Stomach (tissue), 8 donors: ENCODE measurements at regions not wholly inside any gene's neighbourhood (a gene's known extent, or its start where the extent isn't known, plus 50 kb on each side); places are given as distances from the start of the nearest gene placed in this dataset.

Experiments used
- DNase-seq, 2 donors: peaks; one replicate each; pipeline versions ENCODE4 v3.0.0 to v3.0.0-alpha.2; 2013 to 2019
- H3K27ac ChIP-seq, 5 donors: fragments of 200-600 bp in 4 of 5; sonication (generic) in 4 of 5; one replicate each; pipeline ENCODE4 v1.5.1; 2013 to 2019; ENCODE audit warnings: mild to moderate bottlenecking in 1 of 5, moderate library complexity in 1 of 5
- H3K27me3 ChIP-seq, 3 donors: fragments of 200-600 bp; sonication (generic); one replicate each; pipeline ENCODE4 v1.5.1; 2017 to 2019; ENCODE audit warnings: mixed run types in 1 of 3
- H3K36me3 ChIP-seq, 4 donors: fragments of 200-600 bp; sonication (generic); 1 replicate in 3 of 4; 2 replicates in 1 of 4; pipeline ENCODE4 v1.5.1; 2016 to 2019
- H3K4me1 ChIP-seq, 4 donors: fragments of 200-600 bp; sonication (generic); one replicate each; pipeline ENCODE4 v1.5.1; 2016 to 2019
- H3K4me3 ChIP-seq, 4 donors: fragments of 200-600 bp; sonication (generic) in 3 of 4; one replicate each; pipeline ENCODE4 v1.5.1; 2016 to 2019; ENCODE audit warnings: mild to moderate bottlenecking in 1 of 4
- H3K9me3 ChIP-seq, 4 donors: fragments of 200-600 bp; sonication (generic); one replicate each; pipeline ENCODE4 v1.5.1; 2016 to 2019
- EP300 ChIP-seq: sonication (generic); formaldehyde crosslinking; IDR thresholded peaks from one replicate; pipeline ENCODE4 v1.6.1; 2017; ENCODE audit warnings: antibody characterized with exemption
- POLR2A ChIP-seq, 4 donors: fragments of 450-650 bp; IDR thresholded peaks; one replicate each; pipeline ENCODE4 v1.6.1; 2016; ENCODE audit warnings: antibody characterized with exemption in 4 of 4, control low read depth in 2 of 4, mild to moderate bottlenecking in 1 of 4, moderate library complexity in 1 of 4
- POLR2AphosphoS5 ChIP-seq, 3 donors: sonication (generic); formaldehyde crosslinking; IDR thresholded peaks; one replicate each; pipeline ENCODE4 v1.6.1; 2016; ENCODE audit warnings: antibody characterized with exemption in 3 of 3
- WGBS, 5 donors: extraction: QIAGEN DNeasy Blood & Tissue Kit in 3 of 5; methylation state at CpG; one replicate each; pipeline versions ENCODE4 v1.1.5 to v1.1.7; 2013 to 2018; 5-methylcytosine and 5-hydroxymethylcytosine counted together
- intact Hi-C: fragments of 100-400 bp; cut with DNase I; formaldehyde crosslinking; loops from one replicate; pipeline ENCODE4 v1.15.1; 2023; ENCODE audit warnings: low total_unique reads
- TF ChIP-seq, protein P1 (sequence below), 7 experiments: fragments of 450-650 bp in 4 of 7; fragments of 200-600 bp in 3 of 7; sonication (generic) in 3 of 7; IDR thresholded peaks; one replicate each; pipeline ENCODE4 v1.5.1; 2016 to 2019; ENCODE audit warnings: antibody characterized with exemption in 7 of 7, control low read depth in 2 of 7, mild to moderate bottlenecking in 1 of 7
- donor health status: healthy with polysubstance abuse.
- donor health status: Bipolar disorder and iron deficiency.
- donor health status: healthy.

DNA sequence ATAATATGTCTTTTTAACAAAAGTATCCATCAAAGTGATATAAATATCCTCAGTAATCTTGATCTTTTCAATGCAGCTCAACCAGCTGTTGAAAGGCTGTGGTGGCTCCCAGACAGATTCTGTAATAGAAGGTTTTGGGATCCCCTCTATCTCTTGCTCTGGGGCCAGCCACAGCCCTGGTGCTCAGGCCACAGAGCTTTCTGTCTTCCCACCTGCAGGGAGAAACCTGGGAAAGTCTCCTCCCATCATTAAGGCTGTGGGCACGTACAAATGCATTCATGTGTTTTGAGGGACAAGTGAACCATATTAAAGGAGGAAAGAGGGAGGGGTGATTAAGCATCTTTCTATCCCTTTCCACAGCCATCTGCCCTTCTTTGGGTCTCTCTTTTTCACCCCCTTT is 183.1 kb downstream of the PRDM13 start:
- 19 to 53% (median 26%) methylated on average over 1 of the region's 1 CpG for WGBS, 5 donors
- no peak for DNase-seq
- H3K27ac ChIP-seq = no peak overlapping the region
- intact Hi-C loops = no loop called here
- H3K4me3 ChIP-seq = no peak overlapping the region
- TF ChIP-seq POLR2AphosphoS5 (IDR thresholded peaks at IDR 0.05) (no peak), POLR2A (IDR thresholded peaks at IDR 0.05) (no peak), EP300 (no peak)
- TF ChIP-seq, protein P1, sequence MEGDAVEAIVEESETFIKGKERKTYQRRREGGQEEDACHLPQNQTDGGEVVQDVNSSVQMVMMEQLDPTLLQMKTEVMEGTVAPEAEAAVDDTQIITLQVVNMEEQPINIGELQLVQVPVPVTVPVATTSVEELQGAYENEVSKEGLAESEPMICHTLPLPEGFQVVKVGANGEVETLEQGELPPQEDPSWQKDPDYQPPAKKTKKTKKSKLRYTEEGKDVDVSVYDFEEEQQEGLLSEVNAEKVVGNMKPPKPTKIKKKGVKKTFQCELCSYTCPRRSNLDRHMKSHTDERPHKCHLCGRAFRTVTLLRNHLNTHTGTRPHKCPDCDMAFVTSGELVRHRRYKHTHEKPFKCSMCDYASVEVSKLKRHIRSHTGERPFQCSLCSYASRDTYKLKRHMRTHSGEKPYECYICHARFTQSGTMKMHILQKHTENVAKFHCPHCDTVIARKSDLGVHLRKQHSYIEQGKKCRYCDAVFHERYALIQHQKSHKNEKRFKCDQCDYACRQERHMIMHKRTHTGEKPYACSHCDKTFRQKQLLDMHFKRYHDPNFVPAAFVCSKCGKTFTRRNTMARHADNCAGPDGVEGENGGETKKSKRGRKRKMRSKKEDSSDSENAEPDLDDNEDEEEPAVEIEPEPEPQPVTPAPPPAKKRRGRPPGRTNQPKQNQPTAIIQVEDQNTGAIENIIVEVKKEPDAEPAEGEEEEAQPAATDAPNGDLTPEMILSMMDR (IDR thresholded peaks at IDR 0.05) = no peak
- H3K27me3 ChIP-seq = peaks cover 0 to 6% (median 0%) of the 10 kb centered on the region in 3 donors
- no peaks in the 10 kb centered on the region for H3K4me1 ChIP-seq
- H3K36me3 ChIP-seq = no peaks in the 10 kb centered on the region
- no peaks in the 10 kb centered on the region for H3K9me3 ChIP-seq

DNA sequence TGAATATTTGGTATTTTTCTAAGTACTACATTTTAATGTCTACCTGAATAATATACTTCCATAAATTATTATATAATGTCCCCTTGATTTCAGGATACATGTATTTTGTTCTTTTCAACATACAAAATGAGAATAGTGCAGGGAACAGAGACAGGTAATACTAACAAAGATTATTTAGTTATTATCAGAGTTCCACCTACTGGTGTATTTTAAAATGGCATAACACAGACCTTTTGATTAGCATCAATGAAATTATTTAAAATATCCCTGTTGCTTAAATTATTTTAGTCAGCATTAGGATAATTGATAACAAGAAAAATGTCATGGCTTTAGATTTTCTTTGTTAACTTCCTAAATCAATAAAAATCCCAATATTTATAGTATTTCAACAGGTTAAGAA is 184.0 kb downstream of the PRDM13 start:
- Histone ChIP-seq H3K36me3 (no peaks in the 10 kb centered on the region), H3K27me3 (peaks cover 0 to 6% (median 0%) of the 10 kb centered on the region in 3 donors), H3K4me1 (no peaks in the 10 kb centered on the region), H3K4me3 (no peak overlapping the region), H3K27ac (no peak overlapping the region), H3K9me3 (no peaks in the 10 kb centered on the region)
- intact Hi-C loops = no loop called here
- no peak for DNase-seq
- TF ChIP-seq POLR2AphosphoS5 (IDR thresholded peaks at IDR 0.05) = no peak
- no peak for TF ChIP-seq EP300
- TF ChIP-seq POLR2A (IDR thresholded peaks at IDR 0.05) = no peak
- TF ChIP-seq, protein P1 (IDR thresholded peaks at IDR 0.05) = peak in 2 of 7 experiments; percentile 14

DNA sequence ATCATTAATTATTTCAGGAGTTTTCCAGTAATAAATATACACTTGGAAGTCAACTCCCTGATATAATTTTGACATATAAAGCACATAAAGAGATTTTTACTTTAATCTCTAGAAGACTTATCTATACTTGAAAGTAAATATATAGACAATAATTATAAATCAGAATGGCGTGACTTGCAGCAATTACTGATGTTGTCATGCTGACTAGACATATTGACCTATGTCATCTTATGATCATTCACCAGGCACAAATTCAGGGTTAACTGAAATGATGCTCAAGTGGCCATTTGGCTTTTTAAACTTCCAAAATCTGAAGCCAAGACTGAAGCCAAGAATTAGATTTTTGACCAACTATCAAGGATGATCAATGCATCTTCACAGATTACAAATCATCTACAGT is 192.2 kb downstream of the MCHR2 start:
- no peak overlapping the region for H3K27ac ChIP-seq
- WGBS, 5 donors = 19 to 55% (median 43%) methylated on average over 1 of the region's 1 CpG
- no peaks in the 10 kb centered on the region for H3K27me3 ChIP-seq
- intact Hi-C loops = no loop called here
- H3K4me1 ChIP-seq = peaks cover 0 to 10% (median 0%) of the 10 kb centered on the region in 4 donors
- no peaks in the 10 kb centered on the region for H3K36me3 ChIP-seq
- TF ChIP-seq POLR2A (IDR thresholded peaks at IDR 0.05) (no peak), POLR2AphosphoS5 (IDR thresholded peaks at IDR 0.05) (no peak), EP300 (no peak)
- TF ChIP-seq, protein P1 (IDR thresholded peaks at IDR 0.05) = no peak
- H3K9me3 ChIP-seq = no peaks in the 10 kb centered on the region
- no peak for DNase-seq
- H3K4me3 ChIP-seq = no peak overlapping the region

DNA sequence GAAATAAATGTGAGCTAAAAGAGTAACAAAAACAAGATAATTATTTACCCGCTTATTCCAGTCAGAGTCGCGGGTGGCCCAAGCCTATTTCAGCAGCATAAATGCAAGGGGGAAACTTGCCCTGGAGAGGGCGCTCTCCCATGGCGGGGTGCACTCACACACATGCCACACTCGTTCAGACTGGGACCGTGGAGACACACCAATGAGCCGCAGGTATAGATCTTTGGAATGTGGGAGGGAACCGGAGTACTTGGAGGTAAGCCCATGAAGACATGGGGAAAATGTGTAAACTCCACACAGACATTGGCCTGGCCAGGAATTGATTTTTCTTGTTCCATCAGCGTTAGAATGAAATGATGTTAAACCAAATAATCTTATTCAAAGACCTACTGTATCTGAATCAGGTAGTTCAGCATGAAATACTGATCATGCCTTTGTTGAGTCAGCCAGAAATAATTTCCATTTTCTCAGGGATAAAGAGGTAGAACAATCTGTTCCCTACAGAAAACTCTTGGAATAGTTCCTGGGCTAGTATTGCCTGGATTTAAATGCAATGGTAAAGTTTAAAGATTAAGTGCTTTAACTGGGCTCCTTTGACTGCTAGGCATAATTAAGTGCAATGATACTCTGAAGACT is 191.5 kb downstream of the MCHR2 start:
- intact Hi-C loops = no loop called here
- H3K27me3 ChIP-seq = no peaks in the 10 kb centered on the region
- no peaks in the 10 kb centered on the region for H3K9me3 ChIP-seq
- 29 to 38% (median 36%) methylated on average over 10 of the region's 10 CpGs for WGBS, 5 donors
- no peak for TF ChIP-seq POLR2AphosphoS5 (IDR thresholded peaks at IDR 0.05)
- TF ChIP-seq, protein P1 (IDR thresholded peaks at IDR 0.05) = no peak
- no peak for TF ChIP-seq EP300
- TF ChIP-seq POLR2A (IDR thresholded peaks at IDR 0.05) = no peak
- no peak for DNase-seq
- no peak overlapping the region for H3K27ac ChIP-seq
- H3K4me3 ChIP-seq = no peak overlapping the region
- no peaks in the 10 kb centered on the region for H3K36me3 ChIP-seq
- H3K4me1 ChIP-seq = peaks cover 0 to 10% (median 0%) of the 10 kb centered on the region in 4 donors
